ENCODE measurements at regions not wholly inside any gene's neighbourhood (a gene's known extent, or its start where the extent isn't known, plus 50 kb on each side); places are given as distances from the start of the nearest gene placed in this dataset.

DNA sequence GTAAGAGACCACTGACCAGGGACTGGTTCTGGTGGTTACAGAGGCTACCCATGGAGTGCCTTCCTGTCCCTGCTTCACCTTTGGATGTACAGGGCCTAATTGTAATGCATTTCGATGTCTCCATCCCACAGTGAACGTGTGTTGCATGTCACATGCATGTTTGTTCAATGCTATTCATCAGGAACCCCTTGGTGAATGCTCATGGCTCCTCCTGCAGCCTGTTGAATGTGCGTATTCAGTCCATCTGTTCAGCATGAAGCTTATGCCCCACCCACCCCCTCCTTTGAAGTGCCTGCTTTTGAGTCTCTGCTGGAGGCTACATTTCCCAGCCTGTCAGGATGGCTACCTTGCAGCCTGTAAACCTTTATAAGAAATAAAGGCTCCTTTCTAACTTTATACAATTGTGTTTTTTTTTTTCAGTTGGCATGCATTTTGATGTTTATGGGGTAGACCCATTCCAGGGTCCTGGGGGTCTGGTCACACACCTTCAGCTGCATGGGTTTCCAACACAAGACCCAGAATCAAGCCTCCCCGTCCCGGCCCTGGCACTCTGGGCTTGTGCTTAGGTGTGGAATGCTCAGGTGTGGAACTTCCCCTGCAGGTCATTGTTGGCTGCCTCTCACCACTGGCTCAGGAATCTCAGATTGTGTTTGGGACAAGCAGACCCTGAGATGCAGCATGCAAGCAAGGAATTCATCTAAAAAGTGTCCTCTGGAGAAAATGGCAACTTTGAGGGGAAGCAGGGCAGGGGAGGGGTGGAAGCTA is 238.8 kb upstream of the HDAC4 start:
- H3K36me3 ChIP-seq = no peaks in the 10 kb centered on the region

DNA sequence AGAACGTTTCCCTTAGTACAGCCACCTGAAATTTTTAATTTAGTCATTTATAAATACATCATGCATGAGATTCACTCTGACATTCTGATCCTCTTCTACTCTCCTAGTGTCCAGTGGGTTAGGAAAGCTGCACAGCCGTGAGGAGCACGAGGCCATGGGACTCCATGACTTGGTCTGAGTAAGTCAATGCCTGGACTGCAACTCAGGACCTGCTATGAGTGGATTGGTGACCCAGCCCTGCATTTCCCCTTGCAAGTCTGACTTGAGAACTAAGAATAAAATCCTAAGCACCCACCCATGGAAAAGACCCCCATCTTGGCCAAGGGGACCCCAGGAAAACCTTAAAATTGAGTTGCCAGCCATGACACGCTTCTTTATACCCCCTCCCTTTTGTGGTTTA is 237.6 kb upstream of the HDAC4 start:
- DNase-seq = no peak

More for the DNA sequence above, 238.8 kb upstream of the HDAC4 start:
- TF ChIP-seq, protein P1, sequence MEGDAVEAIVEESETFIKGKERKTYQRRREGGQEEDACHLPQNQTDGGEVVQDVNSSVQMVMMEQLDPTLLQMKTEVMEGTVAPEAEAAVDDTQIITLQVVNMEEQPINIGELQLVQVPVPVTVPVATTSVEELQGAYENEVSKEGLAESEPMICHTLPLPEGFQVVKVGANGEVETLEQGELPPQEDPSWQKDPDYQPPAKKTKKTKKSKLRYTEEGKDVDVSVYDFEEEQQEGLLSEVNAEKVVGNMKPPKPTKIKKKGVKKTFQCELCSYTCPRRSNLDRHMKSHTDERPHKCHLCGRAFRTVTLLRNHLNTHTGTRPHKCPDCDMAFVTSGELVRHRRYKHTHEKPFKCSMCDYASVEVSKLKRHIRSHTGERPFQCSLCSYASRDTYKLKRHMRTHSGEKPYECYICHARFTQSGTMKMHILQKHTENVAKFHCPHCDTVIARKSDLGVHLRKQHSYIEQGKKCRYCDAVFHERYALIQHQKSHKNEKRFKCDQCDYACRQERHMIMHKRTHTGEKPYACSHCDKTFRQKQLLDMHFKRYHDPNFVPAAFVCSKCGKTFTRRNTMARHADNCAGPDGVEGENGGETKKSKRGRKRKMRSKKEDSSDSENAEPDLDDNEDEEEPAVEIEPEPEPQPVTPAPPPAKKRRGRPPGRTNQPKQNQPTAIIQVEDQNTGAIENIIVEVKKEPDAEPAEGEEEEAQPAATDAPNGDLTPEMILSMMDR (IDR thresholded peaks at IDR 0.05; ENCODE audit: low read depth, low read length) = no peak
- no peak for DNase-seq
- no peaks in the 10 kb centered on the region for H3K9me3 ChIP-seq
- H3K4me1 ChIP-seq = no peaks in the 10 kb centered on the region
- H3K27me3 ChIP-seq = no peaks in the 10 kb centered on the region
- no peak overlapping the region for H3K4me3 ChIP-seq (ENCODE audit: low read depth, low read length)

DNA sequence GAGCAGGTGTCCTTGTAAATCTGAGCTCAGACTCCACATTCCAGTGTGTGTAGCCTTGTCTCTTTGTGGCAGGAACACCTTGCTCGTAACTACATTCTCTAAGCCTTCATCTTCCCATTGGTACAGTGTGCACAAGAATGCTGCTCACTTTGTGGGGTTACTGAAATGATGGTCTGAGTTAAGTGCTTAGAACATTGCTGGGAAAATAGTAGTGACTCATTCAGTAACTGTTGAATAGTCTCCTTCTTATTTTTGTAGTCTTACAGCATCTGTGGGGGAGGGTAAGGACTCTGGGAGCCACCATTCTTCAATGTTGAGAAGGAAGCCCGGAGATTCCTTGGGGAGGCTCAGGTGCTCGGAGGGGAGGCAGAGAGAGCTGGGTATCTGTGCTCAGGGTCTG is 236.0 kb upstream of the HDAC4 start:
- TF ChIP-seq, protein P1 (IDR thresholded peaks at IDR 0.05; ENCODE audit: low read depth, low read length) = no peak
- Histone ChIP-seq H3K36me3 (no peaks in the 10 kb centered on the region), H3K9me3 (no peaks in the 10 kb centered on the region), H3K27me3 (no peaks in the 10 kb centered on the region), H3K4me1 (no peaks in the 10 kb centered on the region), H3K4me3 (ENCODE audit: low read depth, low read length) (no peak overlapping the region)
- no peak for DNase-seq

More for the DNA sequence above, 237.6 kb upstream of the HDAC4 start:
- TF ChIP-seq, protein P1 (IDR thresholded peaks at IDR 0.05; ENCODE audit: low read depth, low read length) = no peak
- H3K4me3 ChIP-seq (ENCODE audit: low read depth, low read length) = no peak overlapping the region
- no peaks in the 10 kb centered on the region for H3K36me3 ChIP-seq
- H3K27me3 ChIP-seq = no peaks in the 10 kb centered on the region
- no peaks in the 10 kb centered on the region for H3K9me3 ChIP-seq
- H3K4me1 ChIP-seq = no peaks in the 10 kb centered on the region

DNA sequence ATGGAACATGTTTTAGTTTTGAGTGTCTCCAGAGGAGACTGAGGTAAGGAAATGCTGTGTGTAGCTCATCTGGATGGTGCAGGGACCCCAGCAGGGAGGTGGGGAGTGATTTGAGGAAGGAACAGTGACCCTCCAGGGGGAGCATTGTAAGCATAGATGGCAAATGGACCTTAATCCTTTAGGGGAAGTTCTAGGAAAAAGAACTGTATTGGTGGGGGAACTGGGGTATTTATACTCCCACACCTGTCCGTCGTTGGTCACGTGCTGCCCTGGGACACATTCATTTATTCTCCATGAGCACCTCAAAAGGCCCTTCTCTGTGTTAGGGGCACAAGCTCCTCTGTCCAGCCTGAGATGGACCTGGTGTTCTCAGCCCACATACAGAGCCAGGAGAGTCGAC is 233.9 kb upstream of the HDAC4 start:
- Histone ChIP-seq H3K4me3 (ENCODE audit: low read depth, low read length) (no peak overlapping the region), H3K4me1 (no peaks in the 10 kb centered on the region), H3K9me3 (no peaks in the 10 kb centered on the region), H3K36me3 (no peaks in the 10 kb centered on the region), H3K27me3 (no peaks in the 10 kb centered on the region; the same call in 1 of the 2 replicates)
- DNase-seq = no peak
- TF ChIP-seq, protein P1 (IDR thresholded peaks at IDR 0.05; ENCODE audit: low read depth, low read length) = no peak

DNA sequence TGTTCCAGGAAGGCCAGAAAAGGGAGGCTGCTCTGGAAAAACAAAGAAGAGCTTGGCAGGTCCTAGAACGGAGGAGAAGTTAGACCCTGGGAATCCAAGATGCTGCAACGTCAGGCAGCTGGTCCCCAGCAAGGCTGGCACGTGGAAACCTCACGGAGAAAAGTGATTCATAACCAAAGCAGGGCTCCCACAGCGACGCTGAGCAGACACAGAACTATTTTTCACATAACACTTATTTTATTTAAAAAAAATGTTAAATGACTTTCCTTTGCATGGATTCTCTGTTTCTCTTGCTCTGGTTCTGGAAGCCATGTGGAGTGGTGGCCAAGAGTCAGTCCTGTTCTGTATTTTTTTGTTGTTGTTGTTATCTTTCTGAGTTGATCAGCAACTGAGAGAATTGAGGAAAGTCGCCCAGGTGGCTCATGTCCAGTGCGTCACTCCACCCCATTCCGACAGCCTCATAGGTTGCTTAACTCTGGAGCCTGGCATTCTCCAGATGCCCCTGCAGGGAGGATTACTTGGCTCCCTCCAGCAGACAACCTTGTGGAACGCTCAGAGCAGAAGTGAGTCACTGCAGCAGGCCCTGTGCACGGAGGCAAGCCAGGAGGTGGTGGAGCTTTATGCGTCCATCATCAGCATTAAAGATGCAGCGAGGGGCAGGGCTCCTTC is 229.9 kb upstream of the HDAC4 start:
- Histone ChIP-seq H3K9me3 (no peaks in the 10 kb centered on the region), H3K36me3 (no peaks in the 10 kb centered on the region), H3K4me1 (no peaks in the 10 kb centered on the region), H3K27me3 (no peaks in the 10 kb centered on the region; the same call in 1 of the 2 replicates), H3K4me3 (ENCODE audit: low read depth, low read length) (no peak overlapping the region)
- DNase-seq = no peak
- TF ChIP-seq, protein P1 (IDR thresholded peaks at IDR 0.05; ENCODE audit: low read depth, low read length) = no peak
